ENCODE measurements at regions not wholly inside any gene's neighbourhood (a gene's known extent, or its start where the extent isn't known, plus 50 kb on each side); places are given as distances from the start of the nearest gene placed in this dataset.
A peak's percentile ranks its signal among the peaks of the same experiment; 100 is the strongest.

GRCh38 chr20:11395581-11395980, 522.1 kb upstream of the BTBD3 start:
- Histone ChIP-seq H3K4me1 (ENCODE audit: control insufficient read depth, insufficient read depth, low read length, unreplicated experiment) (peaks cover 15% of the 10 kb centered on the region), H3K4me3 (ENCODE audit: low read depth, low read length) (no peak overlapping the region), H3K79me2 (ENCODE audit: control insufficient read depth, insufficient read depth, low read length, unreplicated experiment) (no peaks in the 10 kb centered on the region), H3K36me3 (ENCODE audit: insufficient read depth, low read length) (no peaks in the 10 kb centered on the region), H2AFZ (ENCODE audit: low read length, unreplicated experiment) (no peak overlapping the region), H3K27ac (ENCODE audit: low read depth, low read length) (no peak overlapping the region), H3K27me3 (ENCODE audit: insufficient read depth, low read length) (no peaks in the 10 kb centered on the region)

GRCh38 chr20:11401988-11402387, 515.7 kb upstream of the BTBD3 start:
- H3K36me3 ChIP-seq (ENCODE audit: insufficient read depth, low read length), result no peaks in the 10 kb centered on the region
- no peak overlapping the region for H3K27ac ChIP-seq (ENCODE audit: low read depth, low read length)
- H3K4me3 ChIP-seq (ENCODE audit: low read depth, low read length), result peak overlapping the region; percentile 43; the same call in 1 of the 2 replicates
- H2AFZ ChIP-seq (ENCODE audit: low read length, unreplicated experiment), result peak overlapping the region; percentile 72
- peaks cover 5% of the 10 kb centered on the region for H3K4me1 ChIP-seq (ENCODE audit: control insufficient read depth, insufficient read depth, low read length, unreplicated experiment)
- H3K27me3 ChIP-seq (ENCODE audit: insufficient read depth, low read length), result no peaks in the 10 kb centered on the region
- H3K79me2 ChIP-seq (ENCODE audit: control insufficient read depth, insufficient read depth, low read length, unreplicated experiment), result no peaks in the 10 kb centered on the region

GRCh38 chr20:11403711-11404110, 514.0 kb upstream of the BTBD3 start:
- no peak overlapping the region for H2AFZ ChIP-seq (ENCODE audit: low read length, unreplicated experiment)
- H3K4me1 ChIP-seq (ENCODE audit: control insufficient read depth, insufficient read depth, low read length, unreplicated experiment), result peaks cover 3% of the 10 kb centered on the region
- no peaks in the 10 kb centered on the region for H3K79me2 ChIP-seq (ENCODE audit: control insufficient read depth, insufficient read depth, low read length, unreplicated experiment)
- H3K36me3 ChIP-seq (ENCODE audit: insufficient read depth, low read length), result no peaks in the 10 kb centered on the region
- H3K27ac ChIP-seq (ENCODE audit: low read depth, low read length), result no peak overlapping the region
- H3K27me3 ChIP-seq (ENCODE audit: insufficient read depth, low read length), result no peaks in the 10 kb centered on the region
- H3K4me3 ChIP-seq (ENCODE audit: low read depth, low read length), result no peak overlapping the region

GRCh38 chr20:11406877-11407276, 510.8 kb upstream of the BTBD3 start:
- Histone ChIP-seq H3K36me3 (ENCODE audit: insufficient read depth, low read length) (no peaks in the 10 kb centered on the region), H2AFZ (ENCODE audit: low read length, unreplicated experiment) (no peak overlapping the region), H3K4me1 (ENCODE audit: control insufficient read depth, insufficient read depth, low read length, unreplicated experiment) (no peaks in the 10 kb centered on the region), H3K27me3 (ENCODE audit: insufficient read depth, low read length) (no peaks in the 10 kb centered on the region), H3K27ac (ENCODE audit: low read depth, low read length) (no peak overlapping the region), H3K4me3 (ENCODE audit: low read depth, low read length) (no peak overlapping the region), H3K79me2 (ENCODE audit: control insufficient read depth, insufficient read depth, low read length, unreplicated experiment) (no peaks in the 10 kb centered on the region)

GRCh38 chr20:11409561-11409960, 508.1 kb upstream of the BTBD3 start:
- H3K27ac ChIP-seq (ENCODE audit: low read depth, low read length), result no peak overlapping the region
- no peaks in the 10 kb centered on the region for H3K4me1 ChIP-seq (ENCODE audit: control insufficient read depth, insufficient read depth, low read length, unreplicated experiment)
- H3K4me3 ChIP-seq (ENCODE audit: low read depth, low read length), result no peak overlapping the region
- no peaks in the 10 kb centered on the region for H3K79me2 ChIP-seq (ENCODE audit: control insufficient read depth, insufficient read depth, low read length, unreplicated experiment)
- no peaks in the 10 kb centered on the region for H3K36me3 ChIP-seq (ENCODE audit: insufficient read depth, low read length)
- no peaks in the 10 kb centered on the region for H3K27me3 ChIP-seq (ENCODE audit: insufficient read depth, low read length)
- H2AFZ ChIP-seq (ENCODE audit: low read length, unreplicated experiment), result no peak overlapping the region

- no peak overlapping the region for H3K27ac ChIP-seq (ENCODE audit: low read depth, low read length)
- H2AFZ ChIP-seq (ENCODE audit: low read length, unreplicated experiment), result no peak overlapping the region
- H3K79me2 ChIP-seq (ENCODE audit: control insufficient read depth, insufficient read depth, low read length, unreplicated experiment), result no peaks in the 10 kb centered on the region
- no peaks in the 10 kb centered on the region for H3K36me3 ChIP-seq (ENCODE audit: insufficient read depth, low read length)
- no peaks in the 10 kb centered on the region for H3K27me3 ChIP-seq (ENCODE audit: insufficient read depth, low read length)
- no peaks in the 10 kb centered on the region for H3K4me1 ChIP-seq (ENCODE audit: control insufficient read depth, insufficient read depth, low read length, unreplicated experiment)
- H3K4me3 ChIP-seq (ENCODE audit: low read depth, low read length), result no peak overlapping the region
Observed at GRCh38 chr20:11411765-11412164, 505.9 kb upstream of the BTBD3 start.

DNA sequence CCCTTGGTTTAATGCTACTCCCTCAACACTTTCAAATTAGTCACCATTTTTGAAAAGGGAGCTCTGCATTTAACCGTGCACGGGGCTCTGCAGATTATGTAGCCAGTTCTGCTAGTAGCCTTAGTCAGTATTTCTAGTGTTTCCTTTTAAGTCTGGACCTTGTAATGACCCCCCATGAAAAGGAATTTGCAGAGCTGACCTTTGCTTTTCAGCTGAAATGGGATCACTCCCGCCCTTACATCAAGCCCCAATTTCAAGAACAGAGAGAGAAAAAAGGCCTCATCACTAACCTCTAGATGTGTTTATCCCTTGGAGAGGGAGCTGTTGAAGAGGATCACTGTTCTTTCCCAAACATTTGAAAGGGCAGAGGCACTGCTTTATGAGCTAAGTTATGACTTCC, 490.7 kb upstream of the BTBD3 start:
- Histone ChIP-seq H3K79me2 (ENCODE audit: control insufficient read depth, insufficient read depth, low read length, unreplicated experiment) (no peaks in the 10 kb centered on the region), H3K27ac (ENCODE audit: low read depth, low read length) (no peak overlapping the region), H3K36me3 (ENCODE audit: insufficient read depth, low read length) (no peaks in the 10 kb centered on the region), H3K27me3 (ENCODE audit: insufficient read depth, low read length) (no peaks in the 10 kb centered on the region), H2AFZ (ENCODE audit: low read length, unreplicated experiment) (no peak overlapping the region), H3K4me3 (ENCODE audit: low read depth, low read length) (no peak overlapping the region), H3K4me1 (ENCODE audit: control insufficient read depth, insufficient read depth, low read length, unreplicated experiment) (peaks cover 8% of the 10 kb centered on the region)

DNA sequence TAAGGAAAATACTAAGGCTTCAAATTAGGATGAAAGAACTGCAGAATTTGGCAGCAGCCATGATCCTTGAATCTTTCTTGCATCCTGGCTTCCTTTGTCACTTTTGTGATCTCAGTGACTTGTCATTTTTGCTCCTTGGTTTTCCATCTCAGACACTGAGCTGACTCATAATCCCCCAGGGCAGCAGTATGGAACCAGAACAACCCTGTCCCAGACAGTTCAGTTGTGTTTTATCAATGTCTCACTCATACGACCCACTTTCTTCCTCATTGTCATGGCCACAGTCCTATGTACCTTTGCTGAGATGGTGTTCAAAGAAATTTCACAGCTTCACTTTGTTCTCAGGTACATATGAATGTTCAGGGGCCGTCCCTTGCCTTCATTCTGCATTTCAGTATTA, 488.5 kb upstream of the BTBD3 start:
- no peaks in the 10 kb centered on the region for H3K27me3 ChIP-seq (ENCODE audit: insufficient read depth, low read length)
- H3K4me1 ChIP-seq (ENCODE audit: control insufficient read depth, insufficient read depth, low read length, unreplicated experiment), result peaks cover 8% of the 10 kb centered on the region
- H3K79me2 ChIP-seq (ENCODE audit: control insufficient read depth, insufficient read depth, low read length, unreplicated experiment), result no peaks in the 10 kb centered on the region
- no peak overlapping the region for H2AFZ ChIP-seq (ENCODE audit: low read length, unreplicated experiment)
- no peak overlapping the region for H3K27ac ChIP-seq (ENCODE audit: low read depth, low read length)
- H3K4me3 ChIP-seq (ENCODE audit: low read depth, low read length), result no peak overlapping the region
- no peaks in the 10 kb centered on the region for H3K36me3 ChIP-seq (ENCODE audit: insufficient read depth, low read length)

DNA sequence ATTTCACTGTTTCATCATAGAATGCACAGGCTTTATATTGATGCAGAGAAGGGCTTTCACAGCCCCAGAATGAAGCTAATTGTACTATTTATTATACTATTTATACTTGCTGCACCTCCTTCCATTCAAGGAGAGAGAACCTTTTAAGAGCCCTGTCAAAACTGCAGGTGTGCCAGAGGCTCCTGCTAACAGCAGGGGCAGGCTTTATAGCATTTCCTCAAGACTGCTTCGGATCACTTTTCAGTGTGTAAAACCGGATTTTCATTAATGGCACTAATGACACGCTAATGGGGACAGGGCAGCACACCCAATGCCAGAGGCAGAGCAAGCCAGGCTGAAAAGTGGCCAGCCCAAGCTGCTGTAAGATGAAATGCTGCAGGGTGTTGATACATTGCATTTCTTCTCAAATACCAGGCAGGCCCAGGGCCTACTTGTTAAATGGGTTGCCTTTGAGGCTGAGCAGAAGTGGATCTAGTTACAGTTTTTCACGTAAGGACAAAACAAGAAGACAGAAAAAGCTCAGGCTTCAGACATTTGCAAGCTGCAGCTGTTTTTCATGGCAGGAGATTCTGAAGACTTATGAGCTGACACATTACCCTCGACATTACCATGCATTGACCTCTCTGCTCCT, 487.7 kb upstream of the BTBD3 start:
- Histone ChIP-seq H3K27ac (ENCODE audit: low read depth, low read length) (no peak overlapping the region), H2AFZ (ENCODE audit: low read length, unreplicated experiment) (no peak overlapping the region), H3K27me3 (ENCODE audit: insufficient read depth, low read length) (no peaks in the 10 kb centered on the region), H3K79me2 (ENCODE audit: control insufficient read depth, insufficient read depth, low read length, unreplicated experiment) (no peaks in the 10 kb centered on the region), H3K4me3 (ENCODE audit: low read depth, low read length) (no peak overlapping the region), H3K36me3 (ENCODE audit: insufficient read depth, low read length) (no peaks in the 10 kb centered on the region), H3K4me1 (ENCODE audit: control insufficient read depth, insufficient read depth, low read length, unreplicated experiment) (peaks cover 8% of the 10 kb centered on the region)

DNA sequence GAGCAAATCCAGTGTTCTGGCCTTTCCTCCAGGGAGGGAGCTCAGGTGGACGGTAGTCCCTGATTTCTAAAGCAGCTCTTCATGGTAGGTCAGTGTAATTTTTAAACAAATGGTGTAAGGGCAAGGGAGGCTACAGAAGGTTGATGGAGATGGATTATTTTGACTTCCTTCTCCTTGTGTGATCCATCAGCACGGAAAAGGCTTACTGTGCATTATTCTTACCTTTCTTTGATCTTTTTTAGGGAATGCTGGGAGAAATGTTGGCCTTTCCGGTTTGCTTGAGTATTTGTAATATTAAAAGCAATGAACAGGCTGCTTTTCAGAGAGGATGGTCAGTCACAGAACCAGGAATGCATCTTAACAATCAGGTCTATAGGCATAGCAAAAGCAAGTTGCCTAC, 487.0 kb upstream of the BTBD3 start:
- no peak overlapping the region for H3K4me3 ChIP-seq (ENCODE audit: low read depth, low read length)
- H3K4me1 ChIP-seq (ENCODE audit: control insufficient read depth, insufficient read depth, low read length, unreplicated experiment), result peaks cover 8% of the 10 kb centered on the region
- no peak overlapping the region for H2AFZ ChIP-seq (ENCODE audit: low read length, unreplicated experiment)
- no peak overlapping the region for H3K27ac ChIP-seq (ENCODE audit: low read depth, low read length)
- no peaks in the 10 kb centered on the region for H3K36me3 ChIP-seq (ENCODE audit: insufficient read depth, low read length)
- no peaks in the 10 kb centered on the region for H3K27me3 ChIP-seq (ENCODE audit: insufficient read depth, low read length)
- H3K79me2 ChIP-seq (ENCODE audit: control insufficient read depth, insufficient read depth, low read length, unreplicated experiment), result no peaks in the 10 kb centered on the region

GRCh38 chr20:11431621-11432020, 486.1 kb upstream of the BTBD3 start:
- H3K4me3 ChIP-seq (ENCODE audit: low read depth, low read length), result no peak overlapping the region
- H3K36me3 ChIP-seq (ENCODE audit: insufficient read depth, low read length), result no peaks in the 10 kb centered on the region
- peaks cover 8% of the 10 kb centered on the region for H3K4me1 ChIP-seq (ENCODE audit: control insufficient read depth, insufficient read depth, low read length, unreplicated experiment)
- no peaks in the 10 kb centered on the region for H3K79me2 ChIP-seq (ENCODE audit: control insufficient read depth, insufficient read depth, low read length, unreplicated experiment)
- no peak overlapping the region for H3K27ac ChIP-seq (ENCODE audit: low read depth, low read length)
- no peak overlapping the region for H2AFZ ChIP-seq (ENCODE audit: low read length, unreplicated experiment)
- no peaks in the 10 kb centered on the region for H3K27me3 ChIP-seq (ENCODE audit: insufficient read depth, low read length)
